DMS79 treated with DMSO at 0.1 percent for 48 hours (cell line): ENCODE measurements at regions not wholly inside any gene's neighbourhood (a gene's known extent, or its start where the extent isn't known, plus 50 kb on each side); places are given as distances from the start of the nearest gene placed in this dataset.
"Not testable (repeated sequence)": the region's sequence is repeated elsewhere in the genome, so short reads cannot be mapped to it uniquely, and the experiment has no call there.

Source experiments
- DNase-seq: peaks from one replicate; lab custom pipeline; 2025; lab: John Stamatoyannopoulos, UW

GRCh38 chr14:26304056-26304455, 293.8 kb downstream of the NOVA1 start:
- DNase-seq, result no peak

GRCh38 chr14:26293909-26294308, 303.9 kb downstream of the NOVA1 start:
- no peak for DNase-seq

GRCh38 chr14:26289891-26290486, 307.8 kb downstream of the NOVA1 start:
- no peak for DNase-seq

- no peak for DNase-seq
Observed at GRCh38 chr14:26286913-26287205, 311.0 kb downstream of the NOVA1 start.

GRCh38 chr14:26286081-26286912, 311.5 kb downstream of the NOVA1 start:
- no peak for DNase-seq

- no peak for DNase-seq
Observed at GRCh38 chr14:26282578-26282977, 315.3 kb downstream of the NOVA1 start.

- DNase-seq, result not testable (repeated sequence)
Observed at GRCh38 chr14:26282011-26282410, 315.8 kb downstream of the NOVA1 start.

GRCh38 chr14:26281280-26281998, 316.4 kb downstream of the NOVA1 start:
- no peak for DNase-seq

- no peak for DNase-seq
Observed at GRCh38 chr14:26276757-26277156, 321.1 kb downstream of the NOVA1 start.

- DNase-seq, result no peak
Observed at GRCh38 chr14:26265170-26265685, 332.6 kb downstream of the NOVA1 start.

- no peak for DNase-seq
Observed at GRCh38 chr14:26261368-26262122, 336.3 kb downstream of the NOVA1 start.

- DNase-seq, result no peak
Observed at GRCh38 chr14:26255213-26255612, 342.6 kb downstream of the NOVA1 start.

GRCh38 chr14:26252176-26252575, 345.7 kb downstream of the NOVA1 start:
- no peak for DNase-seq

GRCh38 chr14:26233118-26233517, 364.7 kb downstream of the NOVA1 start:
- DNase-seq, result no peak

- no peak for DNase-seq
Observed at GRCh38 chr14:26218861-26219260, 379.0 kb downstream of the NOVA1 start.

- no peak for DNase-seq
Observed at GRCh38 chr14:26217778-26218177, 380.1 kb downstream of the NOVA1 start.

- DNase-seq, result no peak
Observed at GRCh38 chr14:26216786-26217185, 381.0 kb downstream of the NOVA1 start.

- DNase-seq, result no peak
Observed at GRCh38 chr14:26213846-26214575, 383.8 kb downstream of the NOVA1 start.

- no peak for DNase-seq
Observed at GRCh38 chr14:26209699-26210098, 388.1 kb downstream of the NOVA1 start.

- DNase-seq, result no peak
Observed at GRCh38 chr14:26206640-26207039, 391.2 kb downstream of the NOVA1 start.

GRCh38 chr14:26204728-26205479, 392.9 kb downstream of the NOVA1 start:
- DNase-seq, result no peak
